Natural killer cell (primary cell): ENCODE measurements at regions not wholly inside any gene's neighbourhood (a gene's known extent, or its start where the extent isn't known, plus 50 kb on each side); places are given as distances from the start of the nearest gene placed in this dataset.
"Not testable (repeated sequence)": the region's sequence is repeated elsewhere in the genome, so short reads cannot be mapped to it uniquely, and the experiment has no call there.

ENCODE experiments used
- ATAC-seq, 3 donors: fragments of 150-1000 bp in 2 of 3; fragments of 200-7000 bp in 1 of 3; cut with Tn5 transposase; 1 replicate in 1 of 3; 2 replicates in 2 of 3; pipeline ENCODE4 v1.10.0; 2021; ENCODE audit warnings: mild to moderate bottlenecking in 2 of 3, moderate library complexity in 2 of 3
- DNase-seq, 2 donors: peaks; one replicate each; pipeline versions ENCODE4 v3.0.0 to v3.0.0-alpha.2; 2013 to 2021; ENCODE audit warnings: mixed read lengths in 1 of 2
- H3K27ac ChIP-seq: one replicate; pipeline ENCODE4 v1.5.1; 2013; ENCODE audit warnings: mild to moderate bottlenecking, low read length
- H3K27me3 ChIP-seq: one replicate; pipeline ENCODE4 v1.6.1; 2013; ENCODE audit warnings: low read length; ENCODE audit not compliant: control insufficient read depth, insufficient read depth
- H3K36me3 ChIP-seq: one replicate; pipeline ENCODE4 v1.6.1; 2013; ENCODE audit warnings: low read length; ENCODE audit not compliant: control insufficient read depth, insufficient read depth
- H3K4me1 ChIP-seq: one replicate; pipeline ENCODE4 v1.6.1; 2013; ENCODE audit warnings: low read length; ENCODE audit not compliant: control insufficient read depth, insufficient read depth
- H3K4me3 ChIP-seq: one replicate; pipeline ENCODE4 v1.5.1; 2013; ENCODE audit warnings: low read length
- H3K9me3 ChIP-seq: one replicate; pipeline ENCODE4 v1.6.1; 2013; ENCODE audit warnings: low read length; ENCODE audit not compliant: control insufficient read depth, insufficient read depth
- H3K27ac Mint-ChIP-seq, 2 donors: one replicate each; pipeline ENCODE4 v1.8.0; 2022; ENCODE audit warnings: mild to moderate bottlenecking in 2 of 2, mixed read lengths in 2 of 2, moderate library complexity in 1 of 2
- H3K27me3 Mint-ChIP-seq, 2 donors: one replicate each; pipeline ENCODE4 v1.8.0; 2022; ENCODE audit warnings: low read depth in 2 of 2, mixed read lengths in 2 of 2
- H3K36me3 Mint-ChIP-seq: one replicate; pipeline ENCODE4 v1.8.0; 2022; ENCODE audit warnings: mixed read lengths
- H3K4me1 Mint-ChIP-seq, 2 donors: one replicate each; pipeline ENCODE4 v1.8.0; 2022; ENCODE audit warnings: mixed read lengths in 2 of 2
- H3K4me3 Mint-ChIP-seq: one replicate; pipeline ENCODE4 v1.8.0; 2022; ENCODE audit warnings: mild to moderate bottlenecking, moderate library complexity, mixed read lengths
- H3K9me3 Mint-ChIP-seq, 2 donors: one replicate each; pipeline ENCODE4 v1.8.0; 2022; ENCODE audit warnings: mixed read lengths in 2 of 2
- CTCF ChIP-seq: fragments of 200-600 bp; IDR thresholded peaks from one replicate; pipeline ENCODE4 v1.8.0; 2022; ENCODE audit warnings: antibody characterized with exemption
- WGBS: methylation state at CpG from one replicate; pipeline ENCODE4 v1.1.7; 2013; ENCODE audit warnings: missing lambda C conversion rate; ENCODE audit not compliant: insufficient coverage; 5-methylcytosine and 5-hydroxymethylcytosine counted together
- intact Hi-C: fragments of 100-400 bp; cut with micrococcal nuclease; formaldehyde crosslinking; loops from one replicate; pipeline ENCODE4 v1.14.2; 2022

- Histone ChIP-seq H3K9me3 (no peaks in the 10 kb centered on the region), H3K4me3 (no peak overlapping the region), H3K4me1 (no peaks in the 10 kb centered on the region), H3K36me3 (no peaks in the 10 kb centered on the region), H3K27me3 (no peaks in the 10 kb centered on the region), H3K27ac (no peak overlapping the region)
- H3K4me1 Mint-ChIP-seq = no peaks in the 10 kb centered on the region
- TF ChIP-seq CTCF = no peak
- peaks cover 13% of the 10 kb centered on the region for H3K36me3 Mint-ChIP-seq
- DNase-seq = no peak
- H3K27me3 Mint-ChIP-seq = no peaks in the 10 kb centered on the region
- ATAC-seq = no peak
- H3K9me3 Mint-ChIP-seq = peaks cover 23 to 28% of the 10 kb centered on the region in 2 donors
- H3K4me3 Mint-ChIP-seq = no peak overlapping the region
- intact Hi-C loops = no loop called here
- no peak overlapping the region for H3K27ac Mint-ChIP-seq
Observed at GRCh38 chr13:82176751-82177150, 1705.5 kb downstream of the SLITRK1 start.

GRCh38 chr13:82165396-82166174, 1716.7 kb downstream of the SLITRK1 start:
- Mint-ChIP-seq H3K36me3 (peaks cover 34% of the 10 kb centered on the region), H3K27me3 (no peaks in the 10 kb centered on the region), H3K4me1 (no peaks in the 10 kb centered on the region), H3K9me3 (peaks cover 28 to 32% of the 10 kb centered on the region in 2 donors), H3K27ac (no peak overlapping the region), H3K4me3 (no peak overlapping the region)
- WGBS = 93% methylated on average over 17 of the region's 18 CpGs
- no peaks in the 10 kb centered on the region for H3K36me3 ChIP-seq
- intact Hi-C loops = no loop called here
- H3K27ac ChIP-seq = no peak overlapping the region
- ATAC-seq (no peak), DNase-seq (no peak)
- TF ChIP-seq CTCF = no peak
- H3K9me3 ChIP-seq = peaks cover 17% of the 10 kb centered on the region
- H3K4me1 ChIP-seq = no peaks in the 10 kb centered on the region
- H3K4me3 ChIP-seq = no peak overlapping the region
- no peaks in the 10 kb centered on the region for H3K27me3 ChIP-seq

GRCh38 chr13:82164780-82165395, 1717.4 kb downstream of the SLITRK1 start:
- H3K4me3 Mint-ChIP-seq, H3K27me3 Mint-ChIP-seq, DNase-seq, H3K27ac Mint-ChIP-seq, H3K27me3 ChIP-seq, H3K4me3 ChIP-seq, ATAC-seq, H3K27ac ChIP-seq, intact Hi-C loops, H3K4me1 Mint-ChIP-seq, H3K4me1 ChIP-seq, H3K36me3 ChIP-seq: not testable (repeated sequence)
- Mint-ChIP-seq H3K9me3 (peaks cover 23 to 32% of the 10 kb centered on the region in 2 donors), H3K36me3 (peaks cover 32% of the 10 kb centered on the region)
- 90% methylated on average over 31 of the region's 31 CpGs for WGBS
- peaks cover 17% of the 10 kb centered on the region for H3K9me3 ChIP-seq

GRCh38 chr13:82147526-82147925, 1734.7 kb downstream of the SLITRK1 start:
- intact Hi-C loops = no loop called here
- TF ChIP-seq CTCF = no peak
- no peak for DNase-seq
- no peaks in the 10 kb centered on the region for H3K27me3 Mint-ChIP-seq
- H3K27ac Mint-ChIP-seq = no peak overlapping the region
- no peaks in the 10 kb centered on the region for H3K27me3 ChIP-seq
- no peaks in the 10 kb centered on the region for H3K4me1 ChIP-seq
- H3K36me3 ChIP-seq = no peaks in the 10 kb centered on the region
- no peak for ATAC-seq
- H3K9me3 ChIP-seq = no peaks in the 10 kb centered on the region
- peaks cover 10 to 15% of the 10 kb centered on the region in 2 donors for H3K9me3 Mint-ChIP-seq
- H3K36me3 Mint-ChIP-seq = peaks cover 13% of the 10 kb centered on the region
- no peaks in the 10 kb centered on the region for H3K4me1 Mint-ChIP-seq
- H3K4me3 Mint-ChIP-seq = no peak overlapping the region
- H3K27ac ChIP-seq = no peak overlapping the region
- no peak overlapping the region for H3K4me3 ChIP-seq
